PC-3 (cell line): ENCODE measurements at regions not wholly inside any gene's neighbourhood (a gene's known extent, or its start where the extent isn't known, plus 50 kb on each side); places are given as distances from the start of the nearest gene placed in this dataset.
"Not testable (repeated sequence)": the region's sequence is repeated elsewhere in the genome, so short reads cannot be mapped to it uniquely, and the experiment has no call there.

Experiments used
- ATAC-seq: fragments of 200-7000 bp; cut with Tn5 transposase; 2 replicates; pipeline ENCODE4 v1.9.1; 2020; ENCODE audit warnings: mild to moderate bottlenecking, moderate library complexity
- BruUV-seq: library from RNA; stranded (reverse); fragments of 400-500 nt; replicated peaks from 2 replicates; lab custom pipeline; 2021; lab: Mats Ljungman, UMichigan
- CTCF ChIA-PET: fragments of 300-600 bp; sonication (Branson Sonifier 250); formaldehyde crosslinking; loops from one replicate; lab custom pipeline; 2022; ENCODE audit warnings: antibody characterized with exemption; lab: Charles Lee
- POLR2A ChIA-PET: fragments of 300-600 bp; sonication (Branson Sonifier 250); formaldehyde crosslinking; loops from one replicate; lab custom pipeline; 2022; ENCODE audit warnings: antibody characterized with exemption; ENCODE audit not compliant: unreplicated experiment; lab: Charles Lee
- DNase-seq: peaks from one replicate; pipeline ENCODE4 v3.0.0-alpha.2; 2015
- H2AFZ ChIP-seq: fragments of 300-600 bp; sonication (generic); 2 replicates; pipeline ENCODE4 v1.6.0; 2016; ENCODE audit warnings: antibody characterized with exemption, low read length
- H3F3A ChIP-seq: fragments of 300-600 bp; sonication (generic); one replicate; pipeline ENCODE4 v1.6.0; 2017; ENCODE audit warnings: antibody characterized with exemption, low read length, control low read depth, mild to moderate bottlenecking; ENCODE audit not compliant: unreplicated experiment
- H3K27ac ChIP-seq: fragments of 300-600 bp; sonication (generic); 2 replicates; pipeline ENCODE4 v1.5.1; 2016; ENCODE audit warnings: mild to moderate bottlenecking, low read length
- H3K27me3 ChIP-seq: fragments of 300-600 bp; sonication (generic); 2 replicates; pipeline ENCODE4 v1.6.1; 2016; ENCODE audit warnings: low read length, mixed read lengths
- H3K36me3 ChIP-seq: fragments of 300-600 bp; sonication (generic); 2 replicates; pipeline ENCODE4 v1.6.1; 2016; ENCODE audit warnings: low read depth, mixed run types, low read length, mixed read lengths
- H3K4me1 ChIP-seq: fragments of 300-600 bp; sonication (generic); 2 replicates; pipeline ENCODE4 v1.5.1; 2016; ENCODE audit warnings: low read length; ENCODE audit not compliant: insufficient read depth
- H3K4me2 ChIP-seq: fragments of 300-600 bp; sonication (generic); 2 replicates; pipeline ENCODE4 v1.6.0; 2016; ENCODE audit warnings: low read length
- H3K4me3 ChIP-seq: fragments of 300-600 bp; sonication (generic); 2 replicates; pipeline ENCODE4 v1.5.1; 2016; ENCODE audit warnings: mild to moderate bottlenecking, low read length, mixed read lengths
- H3K79me2 ChIP-seq: fragments of 300-600 bp; sonication (generic); 2 replicates; pipeline ENCODE4 v1.6.1; 2017; ENCODE audit warnings: low read length, mixed read lengths
- H3K9ac ChIP-seq: fragments of 300-600 bp; sonication (generic); 2 replicates; pipeline ENCODE4 v1.6.0; 2016; ENCODE audit warnings: mild to moderate bottlenecking, low read length
- H3K9me2 ChIP-seq: fragments of 300-600 bp; sonication (generic); replicated peaks from 2 replicates; pipeline ENCODE4 v1.6.1; 2016; ENCODE audit warnings: mixed run types, low read length, mixed read lengths
- H3K9me3 ChIP-seq: fragments of 300-600 bp; sonication (generic); 2 replicates; pipeline ENCODE4 v1.6.1; 2016; ENCODE audit warnings: low read length, mixed read lengths
- H4K20me1 ChIP-seq: fragments of 300-600 bp; sonication (generic); 2 replicates; pipeline ENCODE4 v1.6.1; 2016; ENCODE audit warnings: low read length, mixed read lengths
- EZH2 ChIP-seq: fragments of 300-600 bp; sonication (generic); IDR thresholded peaks from one replicate; pipeline ENCODE4 v1.6.1; 2017; ENCODE audit warnings: antibody characterized with exemption, mild to moderate bottlenecking, low read length; ENCODE audit not compliant: unreplicated experiment
- EZH2phosphoT487 ChIP-seq: fragments of 300-600 bp; sonication (generic); IDR thresholded peaks from 2 replicates; pipeline ENCODE4 v1.6.1; 2018; ENCODE audit warnings: mild to moderate bottlenecking, antibody characterized with exemption, low read length, borderline replicate concordance
- intact Hi-C: fragments of 100-400 bp; cut with micrococcal nuclease; formaldehyde crosslinking; loops from 2 replicates; pipeline ENCODE4 v1.9.0; 2023
- TF ChIP-seq, protein P1 (sequence below): fragments of 300-600 bp; sonication (generic); conservative IDR thresholded peaks from 2 replicates; pipeline ENCODE4 v1.5.1; 2017; ENCODE audit warnings: antibody characterized with exemption, low read depth, mild to moderate bottlenecking, low read length

DNA sequence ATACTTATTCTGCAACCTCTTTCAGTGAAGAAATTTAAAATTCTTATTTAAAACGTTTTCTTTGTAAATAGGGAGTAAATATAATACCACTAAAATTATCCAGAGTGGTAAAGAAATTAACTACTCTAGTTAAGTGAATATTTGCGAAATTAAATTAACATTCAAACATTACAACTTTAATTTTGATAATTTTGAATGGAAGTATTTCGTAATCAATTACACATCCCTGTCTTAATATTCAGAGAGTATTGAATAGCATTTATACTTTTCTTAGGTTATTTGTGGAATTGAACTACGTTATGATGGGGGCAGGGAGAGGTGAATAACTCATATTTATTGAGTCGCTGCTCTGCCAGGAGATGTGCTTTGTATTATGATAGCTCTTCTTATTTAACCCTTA, 96.3 kb upstream of the KIF26B start:
- ChIA-PET CTCF (no interaction called here), POLR2A (no interaction called here)
- Histone ChIP-seq H3K27ac (no peak overlapping the region), H3K79me2 (no peaks in the 10 kb centered on the region), H3K9me3 (no peaks in the 10 kb centered on the region), H3K36me3 (no peaks in the 10 kb centered on the region), H3F3A (no peaks in the 10 kb centered on the region), H2AFZ (no peak overlapping the region), H3K4me1 (no peaks in the 10 kb centered on the region), H3K4me2 (no peak overlapping the region), H4K20me1 (no peaks in the 10 kb centered on the region), H3K9ac (no peak overlapping the region), H3K27me3 (no peaks in the 10 kb centered on the region), H3K4me3 (no peak overlapping the region), H3K9me2 (no peaks in the 10 kb centered on the region)
- BruUV-seq, result no TSS peak
- DNase-seq (no peak), ATAC-seq (no peak)
- intact Hi-C loops, result no loop called here
- TF ChIP-seq, protein P1, sequence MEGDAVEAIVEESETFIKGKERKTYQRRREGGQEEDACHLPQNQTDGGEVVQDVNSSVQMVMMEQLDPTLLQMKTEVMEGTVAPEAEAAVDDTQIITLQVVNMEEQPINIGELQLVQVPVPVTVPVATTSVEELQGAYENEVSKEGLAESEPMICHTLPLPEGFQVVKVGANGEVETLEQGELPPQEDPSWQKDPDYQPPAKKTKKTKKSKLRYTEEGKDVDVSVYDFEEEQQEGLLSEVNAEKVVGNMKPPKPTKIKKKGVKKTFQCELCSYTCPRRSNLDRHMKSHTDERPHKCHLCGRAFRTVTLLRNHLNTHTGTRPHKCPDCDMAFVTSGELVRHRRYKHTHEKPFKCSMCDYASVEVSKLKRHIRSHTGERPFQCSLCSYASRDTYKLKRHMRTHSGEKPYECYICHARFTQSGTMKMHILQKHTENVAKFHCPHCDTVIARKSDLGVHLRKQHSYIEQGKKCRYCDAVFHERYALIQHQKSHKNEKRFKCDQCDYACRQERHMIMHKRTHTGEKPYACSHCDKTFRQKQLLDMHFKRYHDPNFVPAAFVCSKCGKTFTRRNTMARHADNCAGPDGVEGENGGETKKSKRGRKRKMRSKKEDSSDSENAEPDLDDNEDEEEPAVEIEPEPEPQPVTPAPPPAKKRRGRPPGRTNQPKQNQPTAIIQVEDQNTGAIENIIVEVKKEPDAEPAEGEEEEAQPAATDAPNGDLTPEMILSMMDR, result no peak
- no peak for TF ChIP-seq EZH2

DNA sequence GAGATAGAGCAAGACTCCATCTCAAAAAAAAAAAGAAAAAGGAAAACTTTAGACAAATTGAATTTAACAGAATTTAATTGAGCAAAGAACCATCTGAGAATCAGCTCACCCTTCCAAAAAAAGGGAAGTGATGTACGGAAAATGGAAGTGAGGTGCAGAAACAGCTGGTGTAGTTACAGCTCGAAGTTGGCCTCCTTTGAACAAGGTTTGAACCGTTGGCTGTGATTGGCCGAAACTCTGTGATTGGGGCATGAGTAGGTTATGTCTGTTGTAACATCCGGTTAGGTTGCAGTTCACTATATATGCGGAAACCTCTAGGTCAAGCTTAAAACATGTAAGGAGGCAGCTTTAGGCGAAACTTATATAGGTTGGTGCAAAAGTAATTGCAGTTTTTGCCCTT, 97.9 kb upstream of the KIF26B start:
- intact Hi-C loops, result no loop called here
- no peaks in the 10 kb centered on the region for H4K20me1 ChIP-seq
- no peaks in the 10 kb centered on the region for H3K9me3 ChIP-seq
- CTCF ChIA-PET, result no interaction called here
- no peaks in the 10 kb centered on the region for H3K4me1 ChIP-seq
- no peak overlapping the region for H3K9ac ChIP-seq
- H3F3A ChIP-seq, result no peaks in the 10 kb centered on the region
- POLR2A ChIA-PET, result no interaction called here
- no peak for DNase-seq
- no peak overlapping the region for H3K4me3 ChIP-seq
- H3K27me3 ChIP-seq, result no peaks in the 10 kb centered on the region
- H3K36me3 ChIP-seq, result no peaks in the 10 kb centered on the region
- no peak overlapping the region for H3K27ac ChIP-seq
- no peak overlapping the region for H3K4me2 ChIP-seq
- TF ChIP-seq, protein P1, result no peak
- no peak for TF ChIP-seq EZH2phosphoT487
- no peak for TF ChIP-seq EZH2
- BruUV-seq, result no TSS peak
- no peaks in the 10 kb centered on the region for H3K9me2 ChIP-seq
- H2AFZ ChIP-seq, result no peak overlapping the region
- no peaks in the 10 kb centered on the region for H3K79me2 ChIP-seq
- no peak for ATAC-seq

DNA sequence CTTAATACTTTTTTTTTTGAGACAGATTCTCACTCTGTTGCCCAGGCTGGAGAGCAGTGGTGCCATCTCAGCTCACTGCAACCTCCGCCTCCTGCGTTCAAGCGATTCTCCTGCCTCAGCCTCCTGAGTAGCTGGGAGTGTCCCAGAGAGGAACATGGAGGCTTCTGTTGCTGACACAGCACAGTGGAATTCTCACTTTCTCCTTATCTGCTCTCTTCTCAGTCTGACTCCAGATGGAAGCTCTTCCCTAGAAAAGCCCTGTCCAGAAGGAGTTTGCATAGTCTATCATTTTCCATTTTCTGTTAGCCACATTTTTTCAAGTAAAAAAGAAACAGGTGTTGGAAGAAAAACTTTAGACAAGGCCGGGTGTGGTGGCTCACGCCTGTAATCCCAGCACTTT, 98.5 kb upstream of the KIF26B start:
- H3K9me2 ChIP-seq, H3K36me3 ChIP-seq, POLR2A ChIA-PET, CTCF ChIA-PET, H2AFZ ChIP-seq, H3K4me1 ChIP-seq, BruUV-seq, H3K9ac ChIP-seq, H3K27me3 ChIP-seq, H3K4me3 ChIP-seq, H3K27ac ChIP-seq, H3K4me2 ChIP-seq, DNase-seq, H3K9me3 ChIP-seq, ATAC-seq, H4K20me1 ChIP-seq, H3F3A ChIP-seq, H3K79me2 ChIP-seq, intact Hi-C loops: not testable (repeated sequence)
